Body of pancreas (tissue), 4 donors: ENCODE measurements at regions not wholly inside any gene's neighbourhood (a gene's known extent, or its start where the extent isn't known, plus 50 kb on each side); places are given as distances from the start of the nearest gene placed in this dataset.

ENCODE experiments used
- POLR2A ChIP-seq, 3 donors: fragments of 450-650 bp; IDR thresholded peaks; one replicate each; pipeline ENCODE4 v1.6.1; 2016; ENCODE audit warnings: antibody characterized with exemption in 3 of 3, mild to moderate bottlenecking in 2 of 3
- TF ChIP-seq, protein P1 (sequence below), 7 experiments: fragments of 450-650 bp in 4 of 7; fragments of 200-600 bp in 3 of 7; sonication (generic) in 3 of 7; IDR thresholded peaks; one replicate each; pipeline ENCODE4 v1.5.1; 2016 to 2019; ENCODE audit warnings: antibody characterized with exemption in 7 of 7

DNA sequence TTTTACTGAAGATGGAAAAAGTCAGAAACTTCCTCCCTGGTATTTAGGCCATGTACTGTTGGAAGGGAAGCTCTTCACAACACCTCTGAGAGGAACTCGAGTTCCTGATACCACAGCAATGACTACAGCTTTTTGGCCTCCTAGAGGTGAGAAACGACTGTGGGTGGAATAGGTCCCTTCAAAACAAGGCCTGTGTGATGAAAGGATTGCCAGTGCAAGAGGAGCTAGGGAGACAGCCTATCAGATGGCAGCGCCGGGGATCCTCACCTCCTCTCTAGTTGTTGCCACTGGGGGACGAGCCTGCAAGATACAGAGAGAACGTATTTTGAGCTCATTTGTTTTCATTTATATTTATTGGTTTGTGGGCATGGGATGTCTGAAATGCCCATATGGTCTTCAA lies 187.8 kb upstream of the KCND3 start:
- TF ChIP-seq POLR2A (IDR thresholded peaks at IDR 0.05): no peak
- TF ChIP-seq, protein P1, sequence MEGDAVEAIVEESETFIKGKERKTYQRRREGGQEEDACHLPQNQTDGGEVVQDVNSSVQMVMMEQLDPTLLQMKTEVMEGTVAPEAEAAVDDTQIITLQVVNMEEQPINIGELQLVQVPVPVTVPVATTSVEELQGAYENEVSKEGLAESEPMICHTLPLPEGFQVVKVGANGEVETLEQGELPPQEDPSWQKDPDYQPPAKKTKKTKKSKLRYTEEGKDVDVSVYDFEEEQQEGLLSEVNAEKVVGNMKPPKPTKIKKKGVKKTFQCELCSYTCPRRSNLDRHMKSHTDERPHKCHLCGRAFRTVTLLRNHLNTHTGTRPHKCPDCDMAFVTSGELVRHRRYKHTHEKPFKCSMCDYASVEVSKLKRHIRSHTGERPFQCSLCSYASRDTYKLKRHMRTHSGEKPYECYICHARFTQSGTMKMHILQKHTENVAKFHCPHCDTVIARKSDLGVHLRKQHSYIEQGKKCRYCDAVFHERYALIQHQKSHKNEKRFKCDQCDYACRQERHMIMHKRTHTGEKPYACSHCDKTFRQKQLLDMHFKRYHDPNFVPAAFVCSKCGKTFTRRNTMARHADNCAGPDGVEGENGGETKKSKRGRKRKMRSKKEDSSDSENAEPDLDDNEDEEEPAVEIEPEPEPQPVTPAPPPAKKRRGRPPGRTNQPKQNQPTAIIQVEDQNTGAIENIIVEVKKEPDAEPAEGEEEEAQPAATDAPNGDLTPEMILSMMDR (IDR thresholded peaks at IDR 0.05): no peak
